Small intestine (tissue), 7 donors: ENCODE measurements at regions not wholly inside any gene's neighbourhood (a gene's known extent, or its start where the extent isn't known, plus 50 kb on each side); places are given as distances from the start of the nearest gene placed in this dataset.

Experiments used
- DNase-seq, 2 donors: peaks; one replicate each; pipeline versions ENCODE4 v3.0.0 to v3.0.0-alpha.2; 2013
- FAIRE-seq: peaks from 2 replicates; lab custom pipeline; 2012; peaks lifted over from hg19 to GRCh38; lab: Jason Lieb, UNC
- H3K27ac ChIP-seq, 3 donors: one replicate each; pipeline ENCODE4 v1.5.1; 2013; ENCODE audit warnings: low read length in 2 of 3, mild to moderate bottlenecking in 2 of 3, control low read depth in 1 of 3, inconsistent platforms in 1 of 3, low read depth in 1 of 3, moderate library complexity in 1 of 3
- H3K27me3 ChIP-seq, 3 donors: one replicate each; pipeline ENCODE4 v1.6.1; 2013; ENCODE audit warnings: low read length in 3 of 3, inconsistent platforms in 1 of 3; ENCODE audit not compliant: control insufficient read depth in 3 of 3, insufficient read depth in 3 of 3
- H3K36me3 ChIP-seq, 3 donors: one replicate each; pipeline ENCODE4 v1.6.1; 2013; ENCODE audit warnings: low read length in 3 of 3, inconsistent platforms in 1 of 3, low read depth in 1 of 3, mild to moderate bottlenecking in 1 of 3, moderate library complexity in 1 of 3; ENCODE audit not compliant: control insufficient read depth in 3 of 3, insufficient read depth in 2 of 3
- H3K4me1 ChIP-seq, 3 donors: one replicate each; pipeline ENCODE4 v1.6.1; 2013; ENCODE audit warnings: low read length in 2 of 3, inconsistent platforms in 1 of 3, low read depth in 1 of 3, mild to moderate bottlenecking in 1 of 3, moderate library complexity in 1 of 3; ENCODE audit not compliant: control insufficient read depth in 3 of 3, insufficient read depth in 2 of 3
- H3K4me3 ChIP-seq, 3 donors: one replicate each; pipeline ENCODE4 v1.5.1; 2013; ENCODE audit warnings: low read length in 3 of 3, control low read depth in 1 of 3, inconsistent platforms in 1 of 3, low read depth in 1 of 3, mild to moderate bottlenecking in 1 of 3, moderate library complexity in 1 of 3
- H3K9me3 ChIP-seq, 2 donors: one replicate each; pipeline ENCODE4 v1.6.1; 2013; ENCODE audit warnings: low read depth in 1 of 2, low read length in 1 of 2; ENCODE audit not compliant: control insufficient read depth in 2 of 2, insufficient read depth in 1 of 2
- WGBS, 3 donors: extraction: QIAGEN DNeasy Blood & Tissue Kit; methylation state at CpG; one replicate each; pipeline ENCODE4 v1.1.7; 2013; 5-methylcytosine and 5-hydroxymethylcytosine counted together
- donor health status: healthy with polysubstance abuse.
- donor health status: control.
- donor health status: control.
- donor health status: Bipolar disorder and iron deficiency.
- donor health status: healthy.

DNA sequence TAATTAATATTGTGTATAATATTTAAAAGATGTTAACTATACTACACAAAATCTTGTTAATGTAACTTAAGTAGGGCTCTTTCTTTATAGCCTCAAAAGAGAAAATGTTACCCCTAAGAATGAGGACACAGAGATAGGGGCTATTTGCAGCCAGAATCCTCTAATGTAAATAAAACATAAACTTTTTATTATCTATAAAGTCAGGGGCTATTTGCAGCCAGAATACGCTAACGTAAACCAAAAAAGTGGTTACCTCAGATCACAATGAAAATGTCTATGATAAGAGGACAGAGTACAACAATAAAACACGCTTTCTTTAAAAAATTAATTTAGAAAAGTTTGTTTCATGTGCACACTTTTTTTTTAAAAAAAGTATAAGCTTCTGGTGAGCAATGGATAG is 229.9 kb upstream of the PITX2 start:
- Histone ChIP-seq H3K27ac (no peak overlapping the region), H3K4me3 (no peak overlapping the region)
- 28 to 62% (median 50%) methylated on average over 3 of the region's 3 CpGs for WGBS, 3 donors

DNA sequence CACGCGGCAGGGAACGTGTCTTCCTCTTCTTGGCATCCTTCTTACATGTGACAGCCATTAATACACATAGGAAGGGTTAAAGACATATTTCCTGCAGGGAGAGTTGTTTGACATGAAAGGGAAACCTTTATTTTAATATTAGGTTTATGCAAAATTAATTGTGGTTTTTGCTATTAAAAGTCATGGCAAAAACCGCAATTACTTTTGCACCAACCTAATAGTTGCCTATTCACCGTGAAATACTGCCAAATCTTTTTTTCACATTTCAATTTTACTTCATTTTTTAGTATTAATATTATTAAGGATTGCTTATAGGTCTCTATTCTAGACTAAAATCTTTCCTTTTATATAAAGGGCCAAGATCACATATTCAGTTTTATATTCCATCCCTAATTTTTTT is 230.4 kb upstream of the PITX2 start:
- DNase-seq = no peak
- no peaks in the 10 kb centered on the region for H3K4me1 ChIP-seq
- H3K9me3 ChIP-seq = no peaks in the 10 kb centered on the region
- H3K27ac ChIP-seq = no peak overlapping the region
- H3K27me3 ChIP-seq = no peaks in the 10 kb centered on the region
- H3K4me3 ChIP-seq = no peak overlapping the region
- no peaks in the 10 kb centered on the region for H3K36me3 ChIP-seq
- WGBS, 3 donors = 71 to 83% (median 73%) methylated on average over 5 of the region's 5 CpGs
- no peak for FAIRE-seq

More for the DNA sequence above, 229.9 kb upstream of the PITX2 start:
- Histone ChIP-seq H3K4me1 (no peaks in the 10 kb centered on the region), H3K9me3 (no peaks in the 10 kb centered on the region), H3K27me3 (no peaks in the 10 kb centered on the region), H3K36me3 (no peaks in the 10 kb centered on the region)
- FAIRE-seq = no peak
- DNase-seq = no peak

- H3K4me1 ChIP-seq = no peaks in the 10 kb centered on the region
- H3K36me3 ChIP-seq = no peaks in the 10 kb centered on the region
- FAIRE-seq (no peak), DNase-seq (peak in 1 of 2 donors; percentile 26)
- H3K4me3 ChIP-seq = no peak overlapping the region
- no peak overlapping the region for H3K27ac ChIP-seq
- WGBS, 3 donors = 19 to 39% (median 27%) methylated on average over 6 of the region's 6 CpGs
- H3K27me3 ChIP-seq = no peaks in the 10 kb centered on the region
- H3K9me3 ChIP-seq = no peaks in the 10 kb centered on the region
Observed at GRCh38 chr4:110854021-110854678, 231.3 kb upstream of the PITX2 start.

DNA sequence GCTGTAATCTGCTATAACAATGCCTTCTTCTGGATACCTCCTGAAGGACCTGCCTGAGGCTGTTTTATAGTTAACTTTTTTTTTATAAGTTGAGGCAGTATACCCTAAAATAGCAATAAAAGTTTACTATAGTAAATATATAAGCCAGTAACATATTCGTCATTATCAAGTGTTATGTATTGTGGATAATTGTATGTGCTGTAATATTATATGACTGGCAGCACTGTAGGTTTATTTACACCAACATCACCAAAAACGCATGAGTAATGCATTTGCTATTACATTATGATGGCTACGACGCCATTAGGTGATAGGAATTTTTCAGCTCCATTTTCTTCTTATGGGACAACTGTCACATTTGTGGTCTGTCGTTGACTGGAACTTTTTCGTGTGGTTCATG is 237.2 kb upstream of the PITX2 start:
- Histone ChIP-seq H3K27me3 (no peaks in the 10 kb centered on the region), H3K4me1 (no peaks in the 10 kb centered on the region), H3K27ac (no peak overlapping the region), H3K36me3 (no peaks in the 10 kb centered on the region), H3K4me3 (no peak overlapping the region), H3K9me3 (no peaks in the 10 kb centered on the region)
- WGBS, 3 donors = 70 to 77% (median 74%) methylated on average over 6 of the region's 6 CpGs
- DNase-seq (no peak), FAIRE-seq (no peak)

- no peak for FAIRE-seq
- WGBS, 3 donors = 89 to 100% (median 93%) methylated on average over 1 of the region's 1 CpG
Observed at GRCh38 chr4:110860901-110861300, 238.0 kb upstream of the PITX2 start.

DNA sequence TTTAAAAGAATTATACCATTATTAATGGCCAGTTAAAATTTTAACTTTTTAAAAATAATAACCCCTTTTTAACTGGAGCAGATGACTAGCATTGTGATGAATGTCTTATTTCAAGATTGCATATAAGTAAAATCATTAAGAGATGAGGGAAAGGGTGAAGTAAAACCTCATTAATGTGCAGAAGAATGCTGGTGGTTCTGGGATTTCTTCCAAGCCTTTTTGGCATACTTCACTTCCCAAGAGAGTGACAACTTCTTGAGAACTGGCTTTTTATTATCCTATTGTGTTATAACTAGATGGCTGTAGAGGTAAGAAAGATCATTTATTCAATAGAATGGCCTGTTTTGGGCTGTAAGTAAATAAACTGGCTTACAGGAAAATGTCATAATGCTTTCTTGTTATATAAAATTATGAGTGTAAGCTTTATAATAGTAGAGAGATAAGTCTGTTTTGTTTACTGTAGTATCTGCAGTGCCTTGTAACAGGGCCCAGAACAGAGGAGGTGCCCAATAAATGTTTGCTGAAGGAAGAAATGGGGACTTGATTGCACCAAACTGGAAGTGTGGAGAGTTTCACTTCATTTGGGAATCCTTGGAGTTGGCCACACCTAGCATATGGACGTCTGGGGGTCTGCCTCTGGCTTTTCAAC is 242.9 kb upstream of the PITX2 start:
- Histone ChIP-seq H3K27me3 (no peaks in the 10 kb centered on the region), H3K4me3 (no peak overlapping the region), H3K27ac (no peak overlapping the region), H3K36me3 (no peaks in the 10 kb centered on the region), H3K4me1 (peaks cover 0 to 3% (median 3%) of the 10 kb centered on the region in 3 donors), H3K9me3 (no peaks in the 10 kb centered on the region)
- DNase-seq = no peak
- no peak for FAIRE-seq
- 19 to 36% (median 34%) methylated on average over 1 of the region's 1 CpG for WGBS, 3 donors

More at GRCh38 chr4:110860901-110861300, 238.0 kb upstream of the PITX2 start:
- no peak for DNase-seq
- no peaks in the 10 kb centered on the region for H3K9me3 ChIP-seq
- no peak overlapping the region for H3K4me3 ChIP-seq
- no peaks in the 10 kb centered on the region for H3K4me1 ChIP-seq
- H3K27ac ChIP-seq = no peak overlapping the region
- H3K27me3 ChIP-seq = no peaks in the 10 kb centered on the region
- no peaks in the 10 kb centered on the region for H3K36me3 ChIP-seq

DNA sequence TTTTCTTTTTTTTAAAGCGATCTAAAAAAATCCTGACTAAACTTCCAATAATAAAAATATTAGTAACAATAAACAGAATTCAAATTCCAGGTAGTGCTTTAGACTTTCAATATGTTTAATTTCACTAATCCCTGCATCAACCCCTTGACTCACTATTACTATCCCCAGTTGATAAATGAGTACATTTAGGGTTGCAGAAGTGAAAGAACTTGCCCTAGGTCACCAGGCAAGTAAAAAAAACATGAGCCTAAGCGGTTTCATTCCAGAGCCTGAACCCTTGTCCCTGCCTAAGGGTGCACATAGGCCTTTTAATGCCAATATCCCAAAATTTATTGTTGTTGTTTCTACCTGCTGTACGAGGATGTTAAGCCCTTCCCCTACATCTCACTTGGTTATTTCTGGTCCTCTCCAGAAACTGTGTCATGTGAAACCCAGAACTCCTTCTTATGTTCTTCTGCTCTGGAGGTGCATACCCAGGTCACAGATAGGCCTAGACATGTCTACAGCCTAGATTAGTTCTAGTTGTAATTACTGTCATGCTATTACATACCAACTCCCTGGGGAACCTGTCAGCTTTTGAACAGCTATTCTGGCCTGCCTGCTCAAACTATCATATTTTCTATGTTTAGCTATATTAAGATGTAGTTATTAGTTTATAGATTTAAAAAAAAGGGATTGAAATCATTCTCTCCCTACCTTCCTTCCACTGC is 244.5 kb upstream of the PITX2 start:
- no peak for FAIRE-seq

DNA sequence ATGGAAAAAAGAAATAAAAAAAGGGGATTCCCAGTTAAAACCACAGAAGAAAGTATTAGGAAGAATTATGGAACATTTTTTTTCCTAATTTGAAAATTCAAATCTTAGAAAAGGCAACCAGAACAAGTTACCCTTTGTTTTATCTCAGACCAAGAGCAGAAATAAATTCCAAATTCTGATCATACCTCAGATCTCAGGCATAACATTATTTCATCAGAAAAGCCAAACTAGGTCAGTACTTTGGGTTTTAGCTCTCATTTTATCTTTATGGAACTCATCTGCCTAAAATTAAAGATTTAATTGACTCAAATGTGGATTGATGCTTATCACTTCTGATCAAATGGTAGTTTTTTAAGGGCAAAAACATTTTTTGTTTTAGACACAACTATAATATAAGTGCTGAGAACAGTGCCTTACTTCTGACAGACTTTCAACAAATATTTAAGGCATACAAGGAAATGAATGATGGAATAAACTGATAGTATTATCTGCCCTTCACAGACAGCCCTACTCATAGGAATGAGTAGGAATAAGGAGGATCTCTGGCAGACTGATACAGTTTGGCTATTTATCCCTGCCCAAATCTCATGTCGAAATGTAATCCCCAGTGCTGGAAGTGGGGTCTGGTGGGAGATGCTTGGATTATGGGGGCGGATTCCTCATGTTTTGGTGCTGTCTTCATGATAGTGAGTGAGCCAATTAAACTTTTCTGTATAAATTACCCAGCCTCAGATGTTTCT is 245.3 kb upstream of the PITX2 start:
- Histone ChIP-seq H3K36me3 (no peaks in the 10 kb centered on the region), H3K27ac (no peak overlapping the region), H3K4me3 (no peak overlapping the region), H3K4me1 (peaks cover 0 to 3% (median 3%) of the 10 kb centered on the region in 3 donors), H3K9me3 (no peaks in the 10 kb centered on the region), H3K27me3 (no peaks in the 10 kb centered on the region)
- no peak for FAIRE-seq
- no peak for DNase-seq
- 77 to 89% (median 79%) methylated on average over 2 of the region's 2 CpGs for WGBS, 3 donors

More for the DNA sequence above, 244.5 kb upstream of the PITX2 start:
- Histone ChIP-seq H3K4me1 (peaks cover 0 to 3% (median 3%) of the 10 kb centered on the region in 3 donors), H3K27me3 (no peaks in the 10 kb centered on the region), H3K4me3 (no peak overlapping the region), H3K36me3 (no peaks in the 10 kb centered on the region), H3K9me3 (no peaks in the 10 kb centered on the region), H3K27ac (no peak overlapping the region)
- WGBS, 3 donors = 67 to 83% (median 79%) methylated on average over 3 of the region's 3 CpGs
- DNase-seq = no peak
